Fibroblast of lung (primary cell): ENCODE measurements at regions not wholly inside any gene's neighbourhood (a gene's known extent, or its start where the extent isn't known, plus 50 kb on each side); places are given as distances from the start of the nearest gene placed in this dataset.

Source experiments
- CTCF ChIP-seq, 2 donors: IDR thresholded peaks in 1 of 2; conservative IDR thresholded peaks in 1 of 2; 1 replicate in 1 of 2; 2 replicates in 1 of 2; pipeline ENCODE4 v1.5.1; 2011 to 2012; ENCODE audit warnings: low read length in 2 of 2, control low read depth in 1 of 2, inconsistent platforms in 1 of 2, low read depth in 1 of 2, mild to moderate bottlenecking in 1 of 2
- EZH2 ChIP-seq: IDR thresholded peaks from 2 replicates; pipeline ENCODE4 v1.5.1; 2012; ENCODE audit warnings: low read length, control low read depth, mild to moderate bottlenecking; ENCODE audit errors: missing control alignments

GRCh38 chr11:122019908-122020694 is 95.9 kb downstream of the BLID start:
- TF ChIP-seq CTCF (conservative IDR thresholded peaks at IDR 0.05 in 1 of 2, IDR thresholded peaks at IDR 0.05 in 1 of 2; ENCODE audit: low read depth in 1 of 2, low read length in 2 of 2) (no peak), EZH2 (no peak)
